ENCODE measurements at regions not wholly inside any gene's neighbourhood (a gene's known extent, or its start where the extent isn't known, plus 50 kb on each side); places are given as distances from the start of the nearest gene placed in this dataset.

DNA sequence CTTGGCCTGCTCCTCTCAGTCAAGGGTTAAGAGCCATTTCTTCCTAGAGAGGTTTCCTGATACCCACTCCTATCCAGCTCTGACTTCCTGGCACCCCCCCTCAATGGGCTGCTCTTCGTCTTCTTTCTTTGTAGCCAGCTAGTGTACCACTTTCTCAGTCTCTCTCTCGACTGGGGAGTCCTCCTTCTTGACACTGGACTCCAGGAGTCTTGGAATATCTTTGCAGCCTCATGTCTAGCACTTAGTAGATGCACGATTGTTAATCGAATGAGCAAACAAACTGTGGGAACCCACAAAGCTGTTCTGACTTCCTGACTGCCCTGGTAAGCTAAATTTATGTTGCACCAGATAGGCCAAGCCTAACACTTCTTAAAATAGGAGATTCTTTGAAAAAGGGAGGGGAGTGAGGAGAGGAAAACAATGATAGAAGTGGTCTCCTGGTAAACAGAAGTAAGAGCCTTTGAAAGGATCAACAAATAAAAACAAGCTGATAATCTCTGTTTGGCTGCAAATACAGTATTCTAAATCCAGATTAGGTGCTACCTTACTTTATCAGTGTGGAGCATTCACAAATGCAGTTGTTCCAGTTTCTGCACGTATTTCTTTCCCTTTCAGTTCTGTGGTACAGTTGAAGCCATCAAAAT is 160.1 kb upstream of the CITED2 start:
- H3K36me3 ChIP-seq (ENCODE audit: control insufficient read depth, insufficient read depth, low read length): no peaks in the 10 kb centered on the region
- no peaks in the 10 kb centered on the region for H3K9me3 ChIP-seq (ENCODE audit: control insufficient read depth, insufficient read depth, low read length)
- H3K27me3 ChIP-seq (ENCODE audit: control insufficient read depth, insufficient read depth, low read length): no peaks in the 10 kb centered on the region
- WGBS (ENCODE audit: insufficient coverage, insufficient read length): no CpG with 5 or more reads among the region's 5 CpGs
- H3K27ac ChIP-seq (ENCODE audit: low read length): no peak overlapping the region
- no peaks in the 10 kb centered on the region for H3K4me1 ChIP-seq (ENCODE audit: control insufficient read depth, insufficient read depth, low read length)
- no peak for DNase-seq (ENCODE audit: low read depth, low spot score)
- H3K4me3 ChIP-seq (ENCODE audit: low read length): no peak overlapping the region

- Histone ChIP-seq H3K4me1 (ENCODE audit: control insufficient read depth, insufficient read depth, low read length) (no peaks in the 10 kb centered on the region), H3K27me3 (ENCODE audit: control insufficient read depth, insufficient read depth, low read length) (no peaks in the 10 kb centered on the region), H3K27ac (ENCODE audit: low read length) (no peak overlapping the region), H3K36me3 (ENCODE audit: control insufficient read depth, insufficient read depth, low read length) (no peaks in the 10 kb centered on the region), H3K4me3 (ENCODE audit: low read length) (no peak overlapping the region), H3K9me3 (ENCODE audit: control insufficient read depth, insufficient read depth, low read length) (no peaks in the 10 kb centered on the region)
- no peak for DNase-seq (ENCODE audit: low read depth, low spot score)
- no CpG with 5 or more reads among the region's 11 CpGs for WGBS (ENCODE audit: insufficient coverage, insufficient read length)
Observed at GRCh38 chr6:139533573-139534471, 159.4 kb upstream of the CITED2 start.

- H3K9me3 ChIP-seq (ENCODE audit: control insufficient read depth, insufficient read depth, low read length): no peaks in the 10 kb centered on the region
- no peak for DNase-seq (ENCODE audit: low read depth, low spot score)
- H3K27ac ChIP-seq (ENCODE audit: low read length): no peak overlapping the region
- no peaks in the 10 kb centered on the region for H3K36me3 ChIP-seq (ENCODE audit: control insufficient read depth, insufficient read depth, low read length)
- WGBS (ENCODE audit: insufficient coverage, insufficient read length): no CpG with 5 or more reads among the region's 4 CpGs
- no peak overlapping the region for H3K4me3 ChIP-seq (ENCODE audit: low read length)
- no peaks in the 10 kb centered on the region for H3K27me3 ChIP-seq (ENCODE audit: control insufficient read depth, insufficient read depth, low read length)
- H3K4me1 ChIP-seq (ENCODE audit: control insufficient read depth, insufficient read depth, low read length): no peaks in the 10 kb centered on the region
Observed at GRCh38 chr6:139533171-139533570, 158.7 kb upstream of the CITED2 start.

DNA sequence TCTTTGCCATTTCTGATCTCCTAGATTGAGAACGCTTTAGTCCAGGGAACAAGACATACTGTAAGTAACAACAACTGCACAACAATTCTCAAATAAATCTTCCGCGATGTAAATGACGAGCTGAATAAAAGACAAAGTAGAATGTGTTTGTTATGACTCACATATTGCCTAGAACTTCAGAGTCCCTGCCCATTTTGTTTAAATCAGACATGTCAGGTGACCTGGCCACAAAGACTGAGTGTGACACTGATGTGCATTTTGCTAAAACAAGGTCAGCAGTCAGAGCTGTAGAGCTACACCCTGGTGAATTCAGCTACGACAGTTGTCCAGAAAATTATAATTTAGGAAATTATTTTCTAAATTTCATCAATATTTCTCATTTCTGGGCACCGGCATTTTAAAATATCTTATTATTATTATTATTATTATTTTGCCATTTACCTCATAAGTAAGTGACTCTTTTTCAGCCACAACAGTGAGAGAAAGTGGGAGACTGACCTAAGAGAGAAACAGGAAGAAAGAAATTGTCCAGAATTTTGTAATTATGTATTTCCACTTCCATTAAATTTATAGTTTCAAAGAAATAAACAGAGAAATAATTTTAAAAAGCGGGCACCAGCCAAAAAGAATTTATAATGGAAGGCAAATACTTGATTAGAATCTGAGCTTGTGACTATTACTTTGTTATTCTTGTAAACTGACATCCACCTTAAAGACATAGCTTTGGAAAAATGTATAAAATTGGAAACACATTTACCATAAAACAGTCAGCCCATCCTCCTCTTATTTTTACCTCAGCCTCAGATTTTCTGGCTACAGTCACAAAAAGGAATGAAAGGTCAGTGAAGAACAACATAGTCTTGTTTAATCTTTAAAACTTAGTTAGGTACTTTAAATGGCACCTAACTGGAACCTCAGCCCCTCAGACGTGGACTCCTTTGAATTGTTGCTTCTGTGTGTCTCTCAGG is 157.0 kb upstream of the CITED2 start:
- no peaks in the 10 kb centered on the region for H3K36me3 ChIP-seq (ENCODE audit: control insufficient read depth, insufficient read depth, low read length)
- no peaks in the 10 kb centered on the region for H3K27me3 ChIP-seq (ENCODE audit: control insufficient read depth, insufficient read depth, low read length)
- H3K27ac ChIP-seq (ENCODE audit: low read length): no peak overlapping the region
- no peaks in the 10 kb centered on the region for H3K9me3 ChIP-seq (ENCODE audit: control insufficient read depth, insufficient read depth, low read length)
- WGBS (ENCODE audit: insufficient coverage, insufficient read length): no CpG with 5 or more reads among the region's 8 CpGs
- no peak for DNase-seq (ENCODE audit: low read depth, low spot score)
- H3K4me1 ChIP-seq (ENCODE audit: control insufficient read depth, insufficient read depth, low read length): no peaks in the 10 kb centered on the region
- H3K4me3 ChIP-seq (ENCODE audit: low read length): no peak overlapping the region

GRCh38 chr6:139530561-139530960 is 156.1 kb upstream of the CITED2 start:
- no peak overlapping the region for H3K4me3 ChIP-seq (ENCODE audit: low read length)
- no peaks in the 10 kb centered on the region for H3K27me3 ChIP-seq (ENCODE audit: control insufficient read depth, insufficient read depth, low read length)
- no peak for DNase-seq (ENCODE audit: low read depth, low spot score)
- H3K9me3 ChIP-seq (ENCODE audit: control insufficient read depth, insufficient read depth, low read length): no peaks in the 10 kb centered on the region
- H3K27ac ChIP-seq (ENCODE audit: low read length): no peak overlapping the region
- no CpG with 5 or more reads among the region's 7 CpGs for WGBS (ENCODE audit: insufficient coverage, insufficient read length)
- H3K36me3 ChIP-seq (ENCODE audit: control insufficient read depth, insufficient read depth, low read length): no peaks in the 10 kb centered on the region
- no peaks in the 10 kb centered on the region for H3K4me1 ChIP-seq (ENCODE audit: control insufficient read depth, insufficient read depth, low read length)

DNA sequence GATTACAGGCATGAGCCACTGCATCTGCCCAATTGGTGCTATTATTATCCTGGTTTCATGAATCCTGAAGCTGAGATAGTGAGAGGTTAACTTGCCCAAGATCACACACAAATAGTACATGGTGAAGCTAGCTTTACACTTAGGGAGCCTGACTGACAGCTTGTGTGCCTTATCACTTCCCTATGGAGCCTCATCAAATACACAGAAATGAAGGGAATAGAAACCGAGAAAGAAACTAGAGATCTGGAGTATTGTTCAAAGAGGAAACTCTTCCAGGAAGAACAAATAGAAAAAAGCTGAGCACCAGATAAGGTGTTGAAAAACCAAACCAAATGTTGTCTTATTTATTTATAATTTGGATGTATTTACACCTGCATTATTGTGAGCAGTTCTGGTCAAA is 155.0 kb upstream of the CITED2 start:
- no peaks in the 10 kb centered on the region for H3K9me3 ChIP-seq (ENCODE audit: control insufficient read depth, insufficient read depth, low read length)
- DNase-seq (ENCODE audit: low read depth, low spot score): no peak
- no peaks in the 10 kb centered on the region for H3K27me3 ChIP-seq (ENCODE audit: control insufficient read depth, insufficient read depth, low read length)
- no peaks in the 10 kb centered on the region for H3K4me1 ChIP-seq (ENCODE audit: control insufficient read depth, insufficient read depth, low read length)
- no peaks in the 10 kb centered on the region for H3K36me3 ChIP-seq (ENCODE audit: control insufficient read depth, insufficient read depth, low read length)
- no peak overlapping the region for H3K4me3 ChIP-seq (ENCODE audit: low read length)
- WGBS (ENCODE audit: insufficient coverage, insufficient read length): no CpG with 5 or more reads among the region's 1 CpG
- H3K27ac ChIP-seq (ENCODE audit: low read length): no peak overlapping the region

- Histone ChIP-seq H3K9me3 (ENCODE audit: control insufficient read depth, insufficient read depth, low read length) (no peaks in the 10 kb centered on the region), H3K36me3 (ENCODE audit: control insufficient read depth, insufficient read depth, low read length) (no peaks in the 10 kb centered on the region), H3K4me3 (ENCODE audit: low read length) (no peak overlapping the region), H3K4me1 (ENCODE audit: control insufficient read depth, insufficient read depth, low read length) (no peaks in the 10 kb centered on the region), H3K27me3 (ENCODE audit: control insufficient read depth, insufficient read depth, low read length) (no peaks in the 10 kb centered on the region), H3K27ac (ENCODE audit: low read length) (no peak overlapping the region)
- no peak for DNase-seq (ENCODE audit: low read depth, low spot score)
- no CpG with 5 or more reads among the region's 2 CpGs for WGBS (ENCODE audit: insufficient coverage, insufficient read length)
Observed at GRCh38 chr6:139528471-139528870, 154.0 kb upstream of the CITED2 start.

GRCh38 chr6:139525415-139525814 is 151.0 kb upstream of the CITED2 start:
- Histone ChIP-seq H3K9me3 (ENCODE audit: control insufficient read depth, insufficient read depth, low read length) (no peaks in the 10 kb centered on the region), H3K36me3 (ENCODE audit: control insufficient read depth, insufficient read depth, low read length) (no peaks in the 10 kb centered on the region), H3K4me3 (ENCODE audit: low read length) (no peak overlapping the region), H3K4me1 (ENCODE audit: control insufficient read depth, insufficient read depth, low read length) (no peaks in the 10 kb centered on the region), H3K27me3 (ENCODE audit: control insufficient read depth, insufficient read depth, low read length) (no peaks in the 10 kb centered on the region), H3K27ac (ENCODE audit: low read length) (no peak overlapping the region)
- no peak for DNase-seq (ENCODE audit: low read depth, low spot score)
- no CpG with 5 or more reads among the region's 2 CpGs for WGBS (ENCODE audit: insufficient coverage, insufficient read length)

DNA sequence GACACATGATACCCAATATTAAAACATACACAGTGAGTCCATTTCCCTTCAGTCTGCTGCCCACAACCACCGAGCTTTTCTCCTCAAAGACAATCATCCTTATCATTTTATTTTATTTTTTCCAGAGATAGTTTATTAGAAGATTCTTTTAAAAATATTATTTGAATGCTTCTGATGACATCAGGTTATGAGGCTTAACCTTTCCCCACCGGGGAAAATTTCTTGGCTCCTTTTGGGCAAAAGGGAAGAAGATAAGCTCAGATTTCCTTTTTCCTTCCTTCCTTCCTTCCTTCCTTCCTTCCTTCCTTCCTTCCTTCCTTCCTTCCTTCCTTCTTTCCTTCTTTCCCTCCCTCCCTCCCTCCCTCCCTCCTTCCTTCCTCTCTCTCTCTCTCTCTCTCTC is 149.5 kb upstream of the CITED2 start:
- Histone ChIP-seq H3K4me1 (ENCODE audit: control insufficient read depth, insufficient read depth, low read length) (no peaks in the 10 kb centered on the region), H3K36me3 (ENCODE audit: control insufficient read depth, insufficient read depth, low read length) (no peaks in the 10 kb centered on the region), H3K9me3 (ENCODE audit: control insufficient read depth, insufficient read depth, low read length) (no peaks in the 10 kb centered on the region), H3K4me3 (ENCODE audit: low read length) (no peak overlapping the region), H3K27me3 (ENCODE audit: control insufficient read depth, insufficient read depth, low read length) (no peaks in the 10 kb centered on the region), H3K27ac (ENCODE audit: low read length) (no peak overlapping the region)
- no peak for DNase-seq (ENCODE audit: low read depth, low spot score)
- no CpG with 5 or more reads among the region's 2 CpGs for WGBS (ENCODE audit: insufficient coverage, insufficient read length)

- WGBS (ENCODE audit: insufficient coverage, insufficient read length): no CpG with 5 or more reads among the region's 3 CpGs
Observed at GRCh38 chr6:139522511-139523220, 148.2 kb upstream of the CITED2 start.

More at GRCh38 chr6:139522511-139523220, 148.2 kb upstream of the CITED2 start:
- no peak overlapping the region for H3K4me3 ChIP-seq (ENCODE audit: low read length)
- no peak overlapping the region for H3K27ac ChIP-seq (ENCODE audit: low read length)
- no peaks in the 10 kb centered on the region for H3K9me3 ChIP-seq (ENCODE audit: control insufficient read depth, insufficient read depth, low read length)
- H3K36me3 ChIP-seq (ENCODE audit: control insufficient read depth, insufficient read depth, low read length): no peaks in the 10 kb centered on the region
- H3K27me3 ChIP-seq (ENCODE audit: control insufficient read depth, insufficient read depth, low read length): no peaks in the 10 kb centered on the region
- no peaks in the 10 kb centered on the region for H3K4me1 ChIP-seq (ENCODE audit: control insufficient read depth, insufficient read depth, low read length)
- no peak for DNase-seq (ENCODE audit: low read depth, low spot score)

All from iPS DF 6.9 (cell line).